H1 (cell line): ENCODE measurements at regions not wholly inside any gene's neighbourhood (a gene's known extent, or its start where the extent isn't known, plus 50 kb on each side); places are given as distances from the start of the nearest gene placed in this dataset.

Experiments used
- ASH2L ChIP-seq: fragments of 200-600, 300-600 bp; sonication (generic); IDR thresholded peaks from one replicate; pipeline ENCODE4 v1.7.1; 2017; ENCODE audit warnings: low read length
- CEBPB ChIP-seq: IDR thresholded peaks from 2 replicates; pipeline ENCODE4 v1.6.1; 2012; ENCODE audit warnings: low read depth, low read length
- CTBP2 ChIP-seq: IDR thresholded peaks from 2 replicates; pipeline ENCODE4 v1.7.0; 2011; ENCODE audit warnings: borderline replicate concordance, mild to moderate bottlenecking, moderate library complexity, mixed read lengths, low read length; ENCODE audit not compliant: insufficient read depth, insufficient read length
- NANOG ChIP-seq: IDR thresholded peaks from 2 replicates; pipeline ENCODE4 v1.6.1; 2011; ENCODE audit warnings: low read length, low read depth, mild to moderate bottlenecking, inconsistent platforms; ENCODE audit not compliant: insufficient read depth, poor library complexity, severe bottlenecking
- POU5F1 ChIP-seq: IDR thresholded peaks from 2 replicates; pipeline ENCODE4 v1.6.1; 2011; ENCODE audit warnings: low read depth, mild to moderate bottlenecking, low read length, moderate library complexity
- RFX5 ChIP-seq: IDR thresholded peaks from 2 replicates; pipeline ENCODE4 v1.6.1; 2011; ENCODE audit warnings: low read depth, low read length, improper control_type of control experiment, borderline replicate concordance
- RNF2 ChIP-seq: fragments of 200-900, 300-1000 bp; sonication (generic); IDR thresholded peaks from 2 replicates; pipeline ENCODE4 v1.7.1; 2016; ENCODE audit warnings: borderline replicate concordance, low read depth, mild to moderate bottlenecking, antibody characterized with exemption, low read length; ENCODE audit not compliant: poor library complexity, severe bottlenecking; ENCODE audit errors: missing control alignments

DNA sequence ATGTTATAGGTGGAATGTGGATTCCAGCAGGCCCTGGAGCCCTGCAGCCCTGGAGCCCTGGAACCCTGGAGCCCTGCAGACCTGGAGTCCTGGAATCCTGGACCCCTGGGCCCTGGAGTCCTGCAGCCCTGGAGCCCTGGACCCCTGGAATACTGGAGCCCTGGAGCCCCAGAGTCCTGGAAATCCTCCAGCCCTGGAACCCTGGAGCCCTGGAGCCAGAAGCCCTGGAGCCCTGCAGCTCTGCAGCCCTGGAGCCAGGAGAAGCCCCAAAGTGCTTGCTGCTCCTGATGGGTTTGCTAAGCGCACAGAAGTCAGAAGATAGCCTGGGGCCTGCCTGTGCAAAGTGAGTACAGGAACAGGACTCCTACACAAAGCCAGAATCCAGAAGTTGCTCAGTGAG lies 223.1 kb upstream of the PDE10A start (continued):
- TF ChIP-seq RNF2 (no peak), CEBPB (no peak), POU5F1 (no peak), RFX5 (no peak), CTBP2 (no peak), ASH2L (no peak), NANOG (no peak)
